Psoas muscle (tissue), 7 donors: ENCODE measurements at regions not wholly inside any gene's neighbourhood (a gene's known extent, or its start where the extent isn't known, plus 50 kb on each side); places are given as distances from the start of the nearest gene placed in this dataset.

Experiments
- ATAC-seq, 4 donors: fragments of 200-7000 bp; cut with Tn5 transposase; one replicate each; pipeline ENCODE4 v1.9.1; 2020; ENCODE audit warnings: moderate library complexity in 3 of 4, mild to moderate bottlenecking in 2 of 4
- DNase-seq, 2 donors: peaks; one replicate each; pipeline ENCODE4 v3.0.0-alpha.2; 2020
- H3K27ac ChIP-seq: fragments of 200-600 bp; one replicate; pipeline ENCODE4 v1.8.0; 2022
- H3K27me3 ChIP-seq, 3 donors: fragments of 200-600 bp in 1 of 3; one replicate each; pipeline versions ENCODE4 v1.6.1 to v1.8.0; 2013 to 2022; ENCODE audit warnings: low read length in 2 of 3, mild to moderate bottlenecking in 2 of 3, moderate library complexity in 1 of 3; ENCODE audit not compliant: insufficient read depth in 3 of 3
- H3K36me3 ChIP-seq, 2 donors: fragments of 200-600 bp in 1 of 2; one replicate each; pipeline versions ENCODE4 v1.6.1 to v1.8.0; 2013 to 2022; ENCODE audit warnings: low read depth in 1 of 2, mild to moderate bottlenecking in 1 of 2, moderate library complexity in 1 of 2; ENCODE audit not compliant: insufficient read depth in 1 of 2
- H3K4me1 ChIP-seq: fragments of 200-600 bp; one replicate; pipeline ENCODE4 v1.8.0; 2022
- H3K4me3 ChIP-seq: fragments of 200-600 bp; one replicate; pipeline ENCODE4 v1.8.0; 2022; ENCODE audit warnings: mild to moderate bottlenecking
- H3K9me3 ChIP-seq: fragments of 200-600 bp; one replicate; pipeline ENCODE4 v1.8.0; 2022
- CTCF ChIP-seq: fragments of 200-600 bp; IDR thresholded peaks from one replicate; pipeline ENCODE4 v1.8.0; 2022; ENCODE audit warnings: antibody characterized with exemption
- WGBS, 3 donors: extraction: QIAGEN DNeasy Blood & Tissue Kit; methylation state at CpG; one replicate each; pipeline versions ENCODE4 v1.1.6 to v1.1.7; 2013; 5-methylcytosine and 5-hydroxymethylcytosine counted together
- intact Hi-C, 2 donors: fragments of 100-400 bp; cut with DNase I; formaldehyde crosslinking; loops; one replicate each; pipeline versions ENCODE4 v1.11.0 to v1.14.2; 2022
- donor health status: healthy with polysubstance abuse.
- donor health status: DM: no; HTN: no; CAD: no; lungs with moderate emphysema.
- donor health status: Bipolar disorder and iron deficiency.
- donor health status: healthy.
- donor health status: DM: yes; HTN: yes; CAD: no.
- donor health status: DM: no; HTN: no; CAD: no.
- donor health status: DM: yes; HTN: yes; CAD: no.

GRCh38 chr5:68037546-68037945, 178.0 kb upstream of the PIK3R1 start:
- H3K27ac ChIP-seq = no peak overlapping the region
- H3K4me1 ChIP-seq = no peaks in the 10 kb centered on the region
- no peaks in the 10 kb centered on the region for H3K36me3 ChIP-seq
- TF ChIP-seq CTCF = no peak
- no peaks in the 10 kb centered on the region for H3K27me3 ChIP-seq
- no peak for DNase-seq
- no peak overlapping the region for H3K4me3 ChIP-seq
- no peaks in the 10 kb centered on the region for H3K9me3 ChIP-seq
- no peak for ATAC-seq
- intact Hi-C loops = no loop called here
- WGBS, 3 donors = 69 to 72% (median 71%) methylated on average over 6 of the region's 6 CpGs

DNA sequence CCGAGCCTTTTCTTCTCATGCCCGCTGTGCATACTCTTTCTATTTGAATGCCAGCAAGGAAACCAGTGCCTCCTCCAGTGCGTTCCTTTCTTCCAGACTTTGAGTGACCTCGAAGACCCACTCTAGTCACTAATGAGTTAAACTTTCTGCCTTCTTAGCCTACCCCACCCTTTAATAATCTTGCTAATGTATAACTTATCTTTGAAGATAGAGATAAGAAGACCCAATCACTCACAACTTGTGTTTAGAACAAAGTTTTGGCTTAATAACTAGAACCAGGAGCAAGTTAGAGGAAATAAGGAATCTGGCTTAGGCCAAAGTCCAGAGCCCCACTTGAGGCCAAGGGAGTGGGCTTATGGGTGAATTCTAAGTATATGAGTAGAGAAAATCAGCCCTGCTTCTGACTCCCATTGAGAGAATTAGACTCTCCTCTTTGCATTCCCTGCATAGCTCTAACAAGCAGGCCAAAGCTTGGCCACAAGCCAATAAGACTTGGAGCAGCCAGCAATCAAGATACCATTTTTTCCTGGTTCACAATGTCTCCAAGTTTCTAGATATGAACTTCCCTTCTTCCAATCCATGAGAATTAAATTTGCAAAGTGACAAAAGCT, 181.5 kb upstream of the PIK3R1 start:
- ATAC-seq (no peak), DNase-seq (no peak)
- no peaks in the 10 kb centered on the region for H3K4me1 ChIP-seq
- no peaks in the 10 kb centered on the region for H3K9me3 ChIP-seq
- no peaks in the 10 kb centered on the region for H3K36me3 ChIP-seq
- no peak for TF ChIP-seq CTCF
- WGBS, 3 donors = 94 to 96% (median 96%) methylated on average over 4 of the region's 4 CpGs
- H3K4me3 ChIP-seq = no peak overlapping the region
- H3K27ac ChIP-seq = no peak overlapping the region
- intact Hi-C loops = no loop called here
- no peaks in the 10 kb centered on the region for H3K27me3 ChIP-seq

- DNase-seq (no peak), ATAC-seq (no peak)
- Histone ChIP-seq H3K27ac (no peak overlapping the region), H3K9me3 (no peaks in the 10 kb centered on the region), H3K36me3 (no peaks in the 10 kb centered on the region), H3K4me3 (no peak overlapping the region), H3K27me3 (no peaks in the 10 kb centered on the region), H3K4me1 (no peaks in the 10 kb centered on the region)
- intact Hi-C loops = no loop called here
- TF ChIP-seq CTCF = no peak
- WGBS, 3 donors = 84 to 92% (median 88%) methylated on average over 5 of the region's 5 CpGs
Measured at GRCh38 chr5:68033029-68033428, 182.5 kb upstream of the PIK3R1 start.

DNA sequence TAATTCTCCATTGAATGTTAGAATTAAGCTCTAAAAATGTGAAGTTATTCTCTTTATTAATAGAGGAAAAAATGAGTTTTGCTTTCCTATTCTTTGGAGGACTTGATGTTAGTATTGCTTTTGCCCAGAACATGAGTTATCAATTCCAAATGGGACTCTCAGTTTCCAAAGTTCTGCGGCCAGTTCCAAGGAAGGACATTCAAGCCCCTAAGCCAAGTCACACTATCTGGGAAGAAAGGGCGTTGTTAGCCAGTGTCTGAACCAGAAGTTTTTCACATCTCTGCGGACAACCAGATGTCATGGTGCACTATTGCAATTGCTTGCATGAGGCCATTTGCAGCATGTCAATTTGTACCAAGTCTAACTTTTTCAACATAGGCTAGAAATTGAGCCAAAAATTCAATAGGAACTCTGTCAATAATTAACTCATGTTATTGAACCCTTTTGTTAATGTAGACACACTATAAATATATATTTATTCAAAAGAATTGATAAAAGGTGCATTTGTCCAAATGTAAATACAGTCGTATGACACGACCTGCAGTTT, 183.3 kb upstream of the PIK3R1 start:
- WGBS, 3 donors = 59 to 77% (median 69%) methylated on average over 5 of the region's 5 CpGs
- no peak for DNase-seq
- no peak overlapping the region for H3K27ac ChIP-seq
- peaks cover 6% of the 10 kb centered on the region for H3K4me1 ChIP-seq
- no peaks in the 10 kb centered on the region for H3K36me3 ChIP-seq
- intact Hi-C loops = no loop called here
- ATAC-seq = no peak
- TF ChIP-seq CTCF = no peak
- no peaks in the 10 kb centered on the region for H3K9me3 ChIP-seq
- H3K27me3 ChIP-seq = no peaks in the 10 kb centered on the region
- no peak overlapping the region for H3K4me3 ChIP-seq
